NCI-H510A (cell line): ENCODE measurements at regions not wholly inside any gene's neighbourhood (a gene's known extent, or its start where the extent isn't known, plus 50 kb on each side); places are given as distances from the start of the nearest gene placed in this dataset.
"Not testable (repeated sequence)": the region's sequence is repeated elsewhere in the genome, so short reads cannot be mapped to it uniquely, and the experiment has no call there.

ENCODE experiments used
- DNase-seq: peaks from one replicate; lab custom pipeline; 2025; lab: John Stamatoyannopoulos, UW

DNA sequence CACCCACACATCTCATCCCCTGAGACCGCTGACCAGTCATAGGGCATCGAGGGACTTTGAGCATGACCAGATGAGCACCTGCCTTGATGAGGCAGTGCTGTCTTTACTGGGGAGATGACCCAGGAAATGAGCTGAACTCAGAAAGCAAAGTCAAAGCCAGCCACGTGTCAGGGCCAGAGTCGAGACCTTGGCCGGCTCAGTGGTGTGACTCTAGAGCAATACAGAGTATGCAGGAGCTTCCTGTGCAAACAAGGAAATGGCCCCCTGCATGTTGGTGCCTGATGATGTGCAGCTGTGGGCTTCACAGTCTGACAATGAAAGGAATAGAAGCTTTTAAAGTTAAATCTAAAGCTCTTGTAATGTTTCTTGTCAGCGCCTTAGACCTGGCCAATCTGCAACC lies 332.9 kb downstream of the PCNX1 start:
- no peak for DNase-seq

DNA sequence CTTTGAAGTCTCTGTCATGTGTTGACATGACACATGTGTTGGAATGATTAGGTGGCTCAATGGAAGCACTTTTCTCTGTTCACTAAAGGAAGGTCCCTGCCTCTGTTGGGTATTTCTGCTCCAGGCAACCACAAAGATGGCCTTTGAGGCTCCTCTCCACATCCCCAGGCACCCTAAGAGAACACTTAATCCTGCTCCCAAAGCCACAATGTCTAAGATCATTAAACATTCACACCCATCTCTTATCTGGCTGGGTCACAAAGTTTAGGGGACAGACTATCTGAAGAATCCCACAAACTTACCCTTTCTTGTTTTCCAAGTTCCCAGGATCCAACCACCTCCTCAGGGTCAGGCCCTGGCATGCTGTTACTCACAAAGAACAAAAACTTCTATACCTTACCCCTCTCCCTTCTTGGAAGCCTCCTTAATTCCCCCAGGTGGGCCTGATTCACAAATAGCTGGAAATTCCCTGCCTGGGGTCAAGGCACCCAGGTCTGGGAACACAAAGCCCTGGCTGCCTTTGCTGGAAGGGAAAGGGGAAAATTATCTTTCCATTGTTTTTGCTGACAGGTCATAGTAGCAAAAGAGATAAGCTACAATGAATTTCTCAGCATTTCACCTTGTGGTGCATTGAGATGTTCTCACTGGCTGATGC lies 333.7 kb downstream of the PCNX1 start:
- no peak for DNase-seq

DNA sequence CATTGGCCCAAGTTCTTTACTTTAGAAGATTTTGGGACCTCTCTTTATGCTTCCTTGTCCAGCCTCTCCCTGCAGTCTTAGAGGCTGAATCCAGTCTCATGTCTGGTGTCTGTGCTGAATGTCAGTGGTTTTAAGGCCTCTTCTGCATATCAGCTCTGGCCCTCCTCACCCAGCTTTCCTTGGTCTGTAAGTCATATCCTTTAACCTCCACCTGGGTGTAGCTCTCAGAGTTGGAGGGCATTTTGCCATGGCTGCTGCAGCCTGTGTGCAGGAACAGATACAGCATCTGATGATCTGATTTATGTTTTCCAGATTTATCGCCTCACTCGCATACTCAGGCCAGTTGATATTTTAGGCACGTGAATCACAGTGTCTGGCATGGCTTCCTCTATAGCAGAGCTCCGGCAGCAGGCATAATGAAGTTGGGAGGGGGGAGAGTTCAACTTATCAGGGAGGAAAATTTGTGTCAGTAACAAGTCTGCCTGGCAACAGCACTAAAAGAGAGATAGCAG lies 335.0 kb downstream of the PCNX1 start:
- no peak for DNase-seq

DNA sequence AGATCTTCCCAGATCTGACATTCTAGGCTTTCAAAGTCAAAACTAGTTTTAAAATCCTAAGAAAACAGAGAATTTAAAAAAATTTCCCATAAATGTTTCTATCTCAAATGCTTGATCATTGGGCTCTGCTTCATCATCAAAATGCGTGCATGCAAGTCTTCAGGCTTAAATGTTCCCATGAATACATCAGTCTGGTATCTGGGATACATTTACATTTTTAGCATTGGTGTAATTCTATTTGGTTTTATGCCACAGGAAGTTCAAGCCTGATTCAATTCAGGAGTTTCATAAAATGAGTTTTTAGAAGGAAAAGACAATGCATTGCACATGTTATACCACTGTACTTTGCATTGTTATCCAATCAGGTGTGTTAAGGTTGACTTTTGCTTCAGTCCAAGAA lies 336.4 kb downstream of the PCNX1 start:
- no peak for DNase-seq

DNA sequence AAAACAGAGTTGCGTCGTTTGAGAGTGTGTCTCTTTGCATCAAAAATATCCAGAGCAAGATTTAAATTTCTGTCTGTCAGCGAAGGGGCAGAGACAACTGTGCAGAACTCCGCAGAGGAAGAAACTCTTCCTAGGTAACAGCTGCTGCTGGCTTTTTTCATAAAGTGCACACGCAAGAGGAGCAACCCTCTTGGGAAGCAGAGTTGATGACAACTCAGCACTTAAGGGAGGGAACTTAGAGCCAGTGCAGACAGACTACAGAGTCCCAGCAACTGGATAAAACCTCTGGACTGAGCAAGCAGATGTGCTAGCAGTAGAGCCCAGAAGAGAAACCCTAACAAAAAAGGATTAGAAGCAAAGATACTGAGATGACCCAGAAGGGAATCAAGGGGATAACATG lies 337.1 kb downstream of the PCNX1 start:
- DNase-seq = no peak

DNA sequence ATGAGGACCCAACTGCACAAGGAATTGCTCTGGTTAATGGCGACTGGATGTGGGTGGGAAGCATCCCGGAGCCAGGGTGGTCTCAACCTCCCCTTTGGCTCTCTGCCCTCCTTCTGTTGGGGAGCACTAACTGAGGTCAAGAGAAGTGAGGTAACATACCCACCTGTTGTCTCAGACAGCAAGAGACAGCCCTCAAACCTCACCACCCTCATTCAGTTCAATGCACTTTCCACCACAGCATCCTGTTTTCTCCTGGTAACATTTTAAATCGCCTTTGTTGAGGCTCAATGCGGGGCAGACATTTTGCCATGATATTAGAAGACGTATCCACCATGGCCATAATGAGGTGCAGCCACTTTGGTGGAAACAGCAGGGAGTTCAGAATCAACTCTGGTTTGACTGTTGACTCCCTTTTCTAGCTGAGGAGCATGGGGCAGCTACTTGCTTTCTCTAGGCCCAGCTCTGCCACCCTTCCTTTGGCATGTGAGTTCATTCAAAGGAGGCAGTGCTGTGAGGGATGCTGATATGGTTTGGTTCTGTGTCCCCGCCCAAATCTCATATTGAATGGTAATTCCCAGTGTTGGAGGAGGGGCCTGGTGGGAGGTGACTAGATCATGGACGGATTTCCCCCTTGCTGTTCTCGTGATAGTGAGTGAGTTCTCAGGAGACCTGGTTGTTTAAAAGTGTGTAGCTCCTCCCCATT lies 338.6 kb downstream of the PCNX1 start:
- no peak for DNase-seq

DNA sequence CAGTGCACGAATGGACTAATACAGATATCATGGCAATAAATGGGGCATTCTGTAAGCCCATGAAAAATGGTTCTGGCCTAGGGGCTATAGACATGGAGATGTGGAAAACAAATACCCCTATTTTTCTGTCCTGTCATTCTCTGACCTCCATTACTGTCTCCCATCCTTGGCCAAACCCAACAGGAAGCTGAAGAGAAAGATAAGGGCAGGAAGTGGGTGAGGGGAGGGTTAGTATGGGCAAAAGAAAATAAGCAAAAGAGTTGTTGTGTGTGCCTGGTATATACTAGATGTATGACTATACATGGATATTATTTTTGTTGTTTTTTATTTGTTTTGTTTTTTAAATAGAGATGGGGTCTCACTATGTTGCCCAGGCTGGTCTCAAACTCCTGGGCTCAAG lies 339.3 kb downstream of the PCNX1 start:
- no peak for DNase-seq

DNA sequence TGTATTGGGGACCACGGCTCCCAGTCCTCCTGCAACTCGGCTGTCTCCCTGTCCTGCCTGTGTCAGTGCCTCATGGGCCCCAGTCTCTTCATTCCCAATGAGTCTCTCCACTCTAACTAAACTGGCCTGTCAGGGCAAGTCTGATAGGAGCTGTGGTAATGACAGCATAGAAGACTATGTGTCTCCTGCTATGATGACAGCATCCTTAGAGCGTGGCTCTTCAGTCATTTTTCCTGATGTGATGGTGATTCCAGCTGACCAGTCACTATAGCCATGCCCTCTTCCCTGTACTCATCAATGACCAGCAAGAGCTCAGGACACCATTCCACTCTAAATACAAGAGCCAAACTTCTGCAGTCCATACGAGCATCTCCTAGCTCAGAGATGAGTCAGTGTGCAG lies 339.8 kb downstream of the PCNX1 start:
- DNase-seq = no peak

DNA sequence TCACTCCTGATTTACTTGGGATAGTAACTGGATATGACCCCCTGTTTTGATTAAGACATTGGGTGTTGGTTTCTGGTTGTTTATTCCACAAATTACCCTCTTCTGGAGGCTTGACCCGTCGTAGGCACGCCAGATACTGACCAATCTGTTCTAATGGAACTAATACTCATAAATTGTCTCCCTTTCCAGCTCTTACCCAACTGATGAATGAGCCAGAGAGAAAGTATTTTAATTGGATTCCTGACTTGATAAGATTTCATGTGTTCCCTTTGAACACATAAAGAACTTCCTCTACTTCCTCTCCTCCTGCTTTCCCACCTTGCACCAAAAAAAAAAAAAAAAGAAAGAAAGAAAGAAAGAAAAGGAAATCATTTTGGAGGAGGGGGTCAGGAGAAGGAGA lies 340.9 kb downstream of the PCNX1 start:
- DNase-seq = no peak

DNA sequence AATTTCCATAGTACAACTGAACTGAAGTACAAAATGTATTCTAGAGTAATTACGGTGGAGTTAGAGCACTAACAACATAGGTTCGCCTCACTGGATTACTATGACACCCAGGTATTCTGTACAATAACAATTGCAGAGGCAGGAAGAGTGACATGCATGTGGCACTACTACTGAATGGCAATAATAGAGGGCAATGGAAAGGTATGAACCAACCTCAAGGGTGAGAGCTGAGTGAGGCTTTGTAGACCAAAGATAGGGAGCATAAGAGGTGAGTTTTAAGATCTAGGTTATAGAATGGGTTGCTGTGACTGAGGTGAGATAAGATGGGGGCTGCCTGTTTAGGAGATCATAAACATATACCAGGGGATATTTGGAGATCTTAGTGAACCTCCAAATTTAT lies 343.1 kb downstream of the PCNX1 start:
- DNase-seq = no peak

DNA sequence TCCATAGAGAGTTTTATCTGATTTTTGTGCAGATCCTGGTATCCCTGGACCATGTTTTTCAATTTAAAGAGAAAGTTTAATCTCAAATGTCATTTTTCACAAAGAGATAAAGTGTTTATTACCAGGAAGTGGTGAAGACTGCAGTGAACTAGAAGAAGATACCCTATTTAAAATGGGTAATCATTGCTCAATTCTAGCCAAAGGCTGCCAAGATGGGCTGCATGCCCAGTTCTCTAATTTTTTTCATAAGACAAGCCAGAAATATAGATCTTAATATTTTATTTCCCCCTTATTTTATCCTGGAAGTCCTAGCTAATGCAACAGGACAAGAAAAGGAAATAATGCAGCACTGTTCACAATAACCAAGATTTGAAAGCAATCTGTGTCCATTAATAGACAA lies 343.5 kb downstream of the PCNX1 start:
- no peak for DNase-seq

DNA sequence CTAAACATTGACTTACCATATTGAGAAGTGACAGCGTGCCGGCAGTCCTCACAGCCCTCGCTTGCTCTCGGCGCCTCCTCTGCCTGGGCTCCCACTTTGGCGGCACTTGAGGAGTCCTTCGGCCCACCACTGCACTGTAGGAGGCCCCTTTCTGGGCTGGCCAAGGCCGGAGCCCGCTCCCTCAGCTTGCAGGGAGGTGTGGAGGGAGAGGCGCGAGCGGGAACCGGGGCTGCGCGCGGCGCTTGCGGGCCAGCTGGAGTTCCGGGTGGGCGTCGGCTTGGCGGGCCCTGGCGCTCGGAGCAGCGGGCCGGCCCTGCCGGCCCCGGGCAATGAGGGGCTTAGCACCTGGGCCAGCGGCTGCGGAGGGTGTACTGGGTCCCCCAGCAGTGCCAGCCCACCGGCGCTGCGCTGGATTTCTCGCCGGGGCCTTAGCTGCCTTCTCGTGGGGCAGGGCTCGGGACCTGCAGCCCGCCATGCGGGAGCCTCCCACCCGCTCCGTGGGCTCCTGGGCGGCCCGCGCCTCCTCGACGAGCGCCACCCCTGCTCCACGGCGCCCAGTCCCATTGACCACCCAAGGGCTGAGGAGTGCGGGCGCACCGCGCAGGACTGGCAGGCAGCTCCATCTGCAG lies 346.9 kb downstream of the PCNX1 start:
- not testable (repeated sequence) for DNase-seq

DNA sequence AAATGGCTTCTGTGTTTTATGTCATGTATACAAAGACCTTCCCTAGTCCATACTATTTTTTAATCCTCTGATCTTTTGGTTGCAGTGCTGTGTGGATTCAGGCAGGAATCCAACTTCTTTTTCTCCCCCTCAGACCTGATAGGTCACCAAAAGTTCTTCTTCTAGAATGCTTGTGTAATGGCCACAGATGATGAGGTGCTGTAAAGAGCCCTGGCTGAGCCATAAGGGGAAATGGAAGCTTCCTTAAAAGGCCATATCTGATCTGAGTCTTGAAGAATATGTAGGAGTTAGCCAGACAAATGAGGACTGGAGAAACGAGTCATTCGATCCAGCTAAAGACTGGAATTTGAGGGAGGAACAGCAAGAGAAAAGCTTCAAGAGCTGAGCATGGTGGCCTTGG lies 353.9 kb downstream of the PCNX1 start:
- no peak for DNase-seq

DNA sequence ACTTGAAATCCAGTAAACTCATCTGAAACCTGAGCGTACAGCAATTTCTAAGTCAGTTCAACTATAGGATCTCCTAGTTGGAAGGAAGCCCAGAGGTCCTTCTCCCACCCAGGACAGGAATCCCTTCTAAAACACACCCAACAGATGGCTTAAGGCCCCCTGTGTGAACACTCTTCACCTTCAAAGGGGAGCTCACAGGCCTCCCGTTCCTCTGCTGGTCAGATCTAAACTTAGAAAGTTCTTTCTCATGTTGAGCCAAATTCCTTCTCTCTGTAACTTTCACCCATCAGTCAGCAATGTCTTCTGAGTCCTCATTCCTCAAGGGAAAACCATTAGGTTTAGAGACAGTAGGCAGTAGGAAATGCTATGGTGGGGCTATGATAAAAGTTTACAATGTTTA lies 355.2 kb downstream of the PCNX1 start:
- DNase-seq = no peak

DNA sequence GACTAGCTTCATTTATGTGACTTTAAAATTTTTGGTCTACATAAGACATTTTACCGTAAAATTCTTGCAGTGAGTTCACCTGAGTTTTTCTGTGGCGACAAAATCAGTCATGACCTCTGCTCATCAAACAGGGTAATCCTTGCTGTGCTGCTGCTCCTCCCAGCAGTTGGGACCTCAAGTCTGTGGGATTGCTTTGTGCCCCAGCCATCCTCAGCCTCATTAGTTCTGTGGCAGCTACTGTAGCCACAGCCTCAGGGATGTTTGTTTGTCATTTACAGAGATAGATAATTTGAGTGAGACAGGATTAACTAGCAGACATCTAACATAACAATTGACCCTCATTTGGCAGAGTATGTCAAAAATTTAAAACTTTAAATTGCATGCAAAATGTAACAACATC lies 357.0 kb downstream of the PCNX1 start:
- no peak for DNase-seq

DNA sequence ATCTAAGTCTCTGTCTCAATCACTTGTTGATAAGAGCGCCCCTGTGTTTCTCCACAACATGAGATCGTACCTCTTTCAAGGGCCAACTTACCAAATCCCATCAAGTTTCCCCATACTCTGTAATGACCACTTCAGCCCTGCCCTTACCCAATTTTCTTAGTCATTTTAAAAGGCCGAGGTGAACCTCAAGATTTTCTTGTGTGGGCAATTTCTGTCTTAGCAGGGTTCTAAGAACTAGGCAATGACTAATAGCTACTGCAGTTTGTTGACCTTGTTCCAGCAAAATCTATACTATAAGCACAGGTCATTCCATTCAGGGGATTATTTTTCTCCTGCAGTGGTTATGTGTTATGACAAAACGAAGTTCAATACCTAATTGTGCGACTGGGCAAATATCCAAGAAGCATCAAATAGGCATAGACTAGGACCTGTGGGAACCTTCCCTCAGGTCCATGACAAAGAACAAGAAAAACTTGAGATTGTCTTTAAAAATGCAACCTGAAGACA lies 359.8 kb downstream of the PCNX1 start:
- DNase-seq = no peak

DNA sequence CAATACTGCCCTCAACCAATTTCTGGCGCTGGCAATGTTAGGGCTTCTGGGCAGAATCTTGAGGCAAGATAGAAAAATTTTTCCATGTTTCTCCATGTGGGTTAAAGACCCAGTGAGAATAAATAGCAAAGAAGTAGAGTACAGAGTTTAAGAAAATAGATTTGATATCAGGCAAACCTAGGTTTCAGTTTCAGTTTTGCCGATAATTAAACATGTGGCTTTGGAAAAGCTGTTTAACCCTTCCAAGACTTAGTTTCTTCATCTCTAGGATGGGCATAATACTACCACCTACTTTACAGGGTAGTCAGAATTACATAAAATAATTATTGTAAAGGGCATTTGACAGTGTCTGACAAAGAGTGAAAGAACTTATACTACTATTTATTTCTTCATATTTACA lies 360.4 kb downstream of the PCNX1 start:
- DNase-seq = no peak

DNA sequence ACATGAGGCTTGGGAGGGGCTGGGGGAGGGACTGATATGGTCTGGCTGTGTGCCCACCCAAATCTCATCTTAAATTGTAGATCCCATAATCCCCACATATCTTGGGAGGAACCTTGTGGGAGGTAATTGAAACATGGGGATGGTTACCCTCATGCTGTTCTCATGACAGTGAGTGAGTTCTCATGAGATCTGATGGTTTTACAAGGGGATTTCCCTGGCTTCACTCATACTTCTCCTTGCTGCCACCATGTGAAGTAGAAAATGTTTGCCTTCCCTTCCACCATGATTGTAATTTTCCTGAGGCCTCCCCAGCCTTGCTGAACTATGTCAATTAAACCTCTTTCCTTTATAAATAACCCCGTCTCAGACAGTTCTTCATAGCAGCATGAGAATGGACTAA lies 362.9 kb downstream of the PCNX1 start:
- DNase-seq = no peak

DNA sequence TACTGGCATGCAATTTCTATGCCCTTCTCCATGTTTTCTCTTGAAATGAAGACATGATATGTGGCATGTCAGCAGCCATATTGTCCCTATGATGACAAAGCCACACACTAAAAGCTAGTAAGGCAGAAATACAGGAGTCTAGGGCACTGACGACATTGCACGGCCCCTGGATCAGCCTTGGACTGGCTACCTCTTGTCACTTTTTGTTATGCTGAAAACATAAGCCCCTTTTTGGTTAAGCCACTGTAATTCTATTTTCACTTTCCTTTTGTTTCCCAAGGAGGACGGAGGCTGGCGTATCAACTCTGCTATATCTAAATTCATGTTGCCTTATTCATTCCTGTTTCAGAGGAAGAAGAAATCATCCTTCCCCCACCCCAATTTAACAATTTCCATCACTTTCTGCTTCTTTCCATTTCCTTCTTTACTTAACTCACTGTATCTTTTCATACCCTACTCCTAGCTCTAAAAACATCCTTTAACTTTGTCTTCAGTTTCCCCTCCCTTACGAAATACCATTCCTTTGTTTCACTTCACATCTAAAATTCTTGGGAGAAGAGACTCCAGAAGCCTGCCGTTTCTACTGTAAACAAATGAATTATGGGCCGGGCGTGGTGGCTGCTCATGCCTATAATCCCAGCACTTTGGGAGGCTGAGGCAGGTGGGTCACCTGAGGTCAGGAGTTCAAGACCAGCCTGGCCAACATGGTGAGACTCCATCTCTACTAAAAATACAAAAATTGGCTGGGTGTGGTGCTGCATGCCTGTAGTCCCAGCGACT lies 364.1 kb downstream of the PCNX1 start:
- DNase-seq = no peak

DNA sequence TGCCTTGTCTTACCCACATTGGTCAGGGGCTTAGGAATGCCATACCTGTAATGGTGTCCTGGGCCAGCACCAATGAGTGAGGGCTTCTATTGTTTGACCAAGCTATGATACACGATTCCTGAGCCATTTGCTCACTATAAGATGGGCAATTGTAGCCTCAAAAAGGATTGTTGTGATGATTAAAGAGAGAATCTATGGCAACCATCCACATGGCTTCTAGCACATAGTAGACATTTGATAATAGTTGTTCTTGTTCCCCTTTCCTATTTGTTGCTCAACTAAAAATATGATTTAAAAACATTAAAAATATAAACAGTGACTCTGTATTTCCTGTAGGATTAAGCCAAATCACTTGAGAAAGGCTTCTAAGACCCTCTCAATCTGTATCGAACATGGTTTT lies 366.1 kb downstream of the PCNX1 start:
- no peak for DNase-seq

DNA sequence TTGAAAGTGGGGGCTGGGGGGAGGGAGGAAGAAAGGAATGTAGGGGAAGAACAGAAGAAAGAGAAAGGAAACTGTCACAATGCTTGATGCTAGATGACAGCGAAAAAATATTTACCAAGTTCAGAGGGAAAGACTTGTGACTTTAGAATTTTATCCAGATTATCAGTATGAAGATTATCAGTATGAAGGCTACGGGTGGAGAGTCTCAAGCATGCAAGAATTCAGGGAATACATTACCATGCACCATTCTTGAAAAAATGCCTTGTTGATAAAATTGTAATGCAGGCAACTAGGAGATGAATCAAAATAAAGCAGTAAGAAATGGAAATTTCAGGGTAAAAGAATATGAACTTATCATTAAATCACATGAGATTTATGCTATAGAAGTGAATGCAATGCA lies 376.8 kb downstream of the PCNX1 start:
- DNase-seq = no peak

DNA sequence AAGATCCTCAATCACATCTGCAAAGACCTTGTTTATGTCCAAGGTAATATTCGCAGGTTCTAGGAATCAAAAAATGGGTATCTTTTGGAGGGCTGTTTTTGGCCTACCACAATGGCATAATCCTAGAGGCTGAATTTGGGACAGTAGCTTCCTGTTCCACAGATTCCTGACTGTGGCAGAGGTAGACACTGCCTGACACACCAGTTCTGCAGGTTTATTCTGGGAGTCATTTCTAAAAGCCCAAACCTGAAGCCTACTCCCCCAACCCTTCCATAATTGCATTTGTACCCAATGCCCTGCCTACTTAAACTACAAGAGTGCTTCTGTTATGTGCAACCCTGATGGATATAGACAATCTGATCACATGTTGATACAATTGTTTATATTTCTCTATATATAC lies 378.9 kb downstream of the PCNX1 start:
- no peak for DNase-seq
